Testis (tissue), 2 donors: ENCODE measurements at regions not wholly inside any gene's neighbourhood (a gene's known extent, or its start where the extent isn't known, plus 50 kb on each side); places are given as distances from the start of the nearest gene placed in this dataset.

Experiments used
- CTCF ChIP-seq, 3 experiments: fragments of 450-650 bp in 2 of 3; fragments of 200-600 bp in 1 of 3; sonication (generic) in 1 of 3; IDR thresholded peaks; one replicate each; pipeline ENCODE4 v1.5.1; 2016 to 2019; ENCODE audit warnings: antibody characterized with exemption in 3 of 3, mild to moderate bottlenecking in 2 of 3, moderate library complexity in 1 of 3
- POLR2A ChIP-seq: fragments of 450-650 bp; IDR thresholded peaks from one replicate; pipeline ENCODE4 v1.6.1; 2017; ENCODE audit warnings: antibody characterized with exemption, mild to moderate bottlenecking, moderate library complexity

GRCh38 chr2:9714630-9715214 lies 83.9 kb upstream of the YWHAQ start:
- no peak for TF ChIP-seq CTCF (IDR thresholded peaks at IDR 0.05)
- no peak for TF ChIP-seq POLR2A
